A549 (cell line): ENCODE measurements at regions not wholly inside any gene's neighbourhood (a gene's known extent, or its start where the extent isn't known, plus 50 kb on each side); places are given as distances from the start of the nearest gene placed in this dataset.
A peak's percentile ranks its signal among the peaks of the same experiment; 100 is the strongest.

Experiments used
- ATAC-seq, 2 experiments: fragments of 200-7000 bp in 1 of 2; fragments of >200 bp in 1 of 2; cut with Nextera tagmentation in 1 of 2; cut with Tn5 transposase in 1 of 2; 3 replicates each; pipeline versions ENCODE4 v1.8.0 to v1.9.1; 2018 to 2020; ENCODE audit warnings: mild to moderate bottlenecking in 1 of 2, moderate library complexity in 1 of 2
- CTCF ChIA-PET: fragments of 300-600 bp; sonication (Branson Sonifier 250); formaldehyde crosslinking; extraction: SDS; loops from one replicate; lab custom pipeline; 2021; ENCODE audit warnings: antibody characterized with exemption, inconsistent platforms; lab: Yijun Ruan, JAX
- POLR2A ChIA-PET: fragments of 350-600 bp; formaldehyde crosslinking; extraction: SDS; loops from one replicate; lab custom pipeline; 2021; ENCODE audit warnings: antibody characterized with exemption, inconsistent platforms; lab: Yijun Ruan, JAX
- DNase-seq, 2 experiments: peaks; one replicate each; pipeline versions ENCODE4 v3.0.0 to v3.0.0-alpha.2; 2011 to 2016; ENCODE audit warnings: low read depth in 1 of 2, low spot score in 1 of 2
- FAIRE-seq: peaks from 2 replicates; lab custom pipeline; 2011; peaks lifted over from hg19 to GRCh38; lab: Jason Lieb, UNC
- H3K27ac ChIP-seq, 2 experiments: fragments of >200 bp; sonication (Bioruptor Twin); formaldehyde crosslinking; 3 replicates each; pipeline ENCODE4 v1.5.1; 2016 to 2017
- H3K4me1 ChIP-seq: fragments of >200 bp; sonication (Bioruptor Twin); formaldehyde crosslinking; 3 replicates; pipeline ENCODE4 v1.6.1; 2016
- H3K4me2 ChIP-seq: fragments of >200 bp; sonication (Bioruptor Twin); formaldehyde crosslinking; 3 replicates; pipeline ENCODE4 v1.6.1; 2016
- H3K4me3 ChIP-seq: fragments of >200 bp; sonication (Bioruptor Twin); formaldehyde crosslinking; 3 replicates; pipeline ENCODE4 v1.5.1; 2016
- H3K9me3 ChIP-seq: fragments of >200 bp; sonication (Bioruptor Twin); formaldehyde crosslinking; 3 replicates; pipeline ENCODE4 v1.6.1; 2016
- ATOH8 ChIP-seq: fragments of 250-450 bp; sonication (Bioruptor Pico); IDR thresholded peaks from 2 replicates; pipeline ENCODE4 v1.5.0; 2020; ENCODE audit warnings: low read depth, mild to moderate bottlenecking, moderate library complexity
- CBX2 ChIP-seq: fragments of 200-600 bp; sonication (generic); IDR thresholded peaks from 2 replicates; pipeline ENCODE4 v1.6.1; 2016; ENCODE audit warnings: low read depth, mild to moderate bottlenecking, borderline replicate concordance
- CHD2 ChIP-seq: fragments of 150-350 bp; IDR thresholded peaks from 2 replicates; pipeline ENCODE4 v1.6.1; 2014; ENCODE audit warnings: low read length; ENCODE audit not compliant: partially characterized antibody
- CHD4 ChIP-seq: fragments of 200-600 bp; sonication (generic); IDR thresholded peaks from 2 replicates; pipeline ENCODE4 v1.6.1; 2016; ENCODE audit warnings: antibody characterized with exemption, mild to moderate bottlenecking, borderline replicate concordance
- E2F6 ChIP-seq: IDR thresholded peaks from 2 replicates; pipeline ENCODE4 v1.6.1; 2012; ENCODE audit warnings: low read depth, borderline replicate concordance
- ESRRA ChIP-seq: fragments of 150-350 bp; IDR thresholded peaks from 2 replicates; pipeline ENCODE4 v1.6.1; 2014; ENCODE audit warnings: mild to moderate bottlenecking, low read length, borderline replicate concordance
- FOXS1 ChIP-seq: fragments of 250-450 bp; sonication (Bioruptor Pico); IDR thresholded peaks from 2 replicates; pipeline ENCODE4 v1.5.0; 2020; ENCODE audit warnings: mild to moderate bottlenecking, moderate library complexity
- GATA3 ChIP-seq: IDR thresholded peaks from 2 replicates; pipeline ENCODE4 v1.6.1; 2012; ENCODE audit warnings: borderline replicate concordance
- HDAC2 ChIP-seq: fragments of 200-600 bp; sonication (generic); IDR thresholded peaks from 2 replicates; pipeline ENCODE4 v1.6.1; 2016
- HES2 ChIP-seq: fragments of >200 bp; sonication (Bioruptor Twin); formaldehyde crosslinking; IDR thresholded peaks from 2 replicates; pipeline ENCODE4 v1.6.1; 2016
- HEYL ChIP-seq: fragments of 250-450 bp; sonication (Bioruptor Pico); IDR thresholded peaks from 2 replicates; pipeline ENCODE4 v1.8.0; 2021; ENCODE audit warnings: mild to moderate bottlenecking, moderate library complexity
- HOXB13 ChIP-seq: fragments of 250-450 bp; sonication (Bioruptor Pico); IDR thresholded peaks from 2 replicates; pipeline ENCODE4 v1.5.0; 2020; ENCODE audit warnings: low read depth, mild to moderate bottlenecking, moderate library complexity
- HOXB5 ChIP-seq: fragments of 250-450 bp; sonication (Bioruptor Pico); IDR thresholded peaks from 2 replicates; pipeline ENCODE4 v1.5.0; 2020; ENCODE audit warnings: mild to moderate bottlenecking, moderate library complexity
- JUN ChIP-seq, 2 experiments: fragments of >200 bp; sonication (Bioruptor Twin); formaldehyde crosslinking; IDR thresholded peaks; 2 replicates in 1 of 2; 3 replicates in 1 of 2; pipeline ENCODE4 v1.6.1; 2016 to 2017
- JUNB ChIP-seq: fragments of >200 bp; sonication (Bioruptor Twin); formaldehyde crosslinking; IDR thresholded peaks from 2 replicates; pipeline ENCODE4 v1.6.1; 2016
- KDM1A ChIP-seq: fragments of 200-600 bp; sonication (generic); IDR thresholded peaks from 2 replicates; pipeline ENCODE4 v1.6.1; 2016; ENCODE audit warnings: low read depth, mild to moderate bottlenecking
- PBX3 ChIP-seq: IDR thresholded peaks from 2 replicates; pipeline ENCODE4 v1.6.1; 2012
- RARB ChIP-seq: fragments of 250-450 bp; sonication (Bioruptor Pico); IDR thresholded peaks from 2 replicates; pipeline ENCODE4 v1.8.0; 2021; ENCODE audit warnings: mild to moderate bottlenecking, moderate library complexity
- REST ChIP-seq: fragments of 200-600 bp; sonication (generic); IDR thresholded peaks from 2 replicates; pipeline ENCODE4 v1.6.1; 2016; ENCODE audit warnings: antibody characterized with exemption, mild to moderate bottlenecking, moderate library complexity
- SMC3 ChIP-seq: fragments of >200 bp; sonication (Bioruptor Twin); formaldehyde crosslinking; IDR thresholded peaks from 3 replicates; pipeline ENCODE4 v1.6.1; 2018; ENCODE audit warnings: inconsistent platforms
- SREBF2 ChIP-seq: fragments of 450-650 bp; IDR thresholded peaks from 2 replicates; pipeline ENCODE4 v1.6.1; 2014; ENCODE audit warnings: mild to moderate bottlenecking, moderate library complexity
- WGBS: methylation state at CpG from one replicate; pipeline ENCODE4 v1.1.6; 2017; ENCODE audit errors: missing lambda C conversion rate; 5-methylcytosine and 5-hydroxymethylcytosine counted together
- TF ChIP-seq, protein P1 (sequence below): fragments of 450-650 bp; IDR thresholded peaks from 2 replicates; pipeline ENCODE4 v1.6.1; 2014; ENCODE audit warnings: antibody characterized with exemption
- TF ChIP-seq, protein P2 (sequence below): fragments of 150-350 bp; IDR thresholded peaks from 2 replicates; pipeline ENCODE4 v1.6.1; 2014; ENCODE audit warnings: low read depth, mild to moderate bottlenecking, low read length
- TF ChIP-seq, protein P3 (sequence below): fragments of >200 bp; sonication (Bioruptor Twin); formaldehyde crosslinking; IDR thresholded peaks from 3 replicates; pipeline ENCODE4 v1.5.1; 2016
- TF ChIP-seq, protein P4 (sequence below): IDR thresholded peaks from 2 replicates; pipeline ENCODE4 v1.6.1; 2012

DNA sequence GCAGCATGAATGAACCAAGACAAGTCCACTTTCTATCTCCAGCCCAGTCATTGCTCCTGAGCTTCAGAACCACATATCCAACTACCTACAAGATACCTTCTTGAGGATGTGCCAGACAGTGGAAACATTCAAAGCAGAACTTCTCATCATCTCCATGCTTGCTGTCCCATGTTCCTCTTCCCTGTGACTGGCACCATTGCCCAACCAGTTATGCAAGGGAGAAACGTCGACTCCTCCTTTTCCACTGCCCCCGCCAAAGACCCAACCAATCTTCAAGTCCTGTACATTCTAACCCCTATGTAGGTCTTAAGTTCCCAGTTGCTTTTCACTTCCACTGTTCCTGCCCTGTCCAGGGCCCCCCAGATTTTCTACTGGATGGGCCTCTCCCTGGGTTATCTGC is 225.7 kb downstream of the RPS24 start:
- ATAC-seq (no peak), DNase-seq (no peak), FAIRE-seq (no peak)
- Histone ChIP-seq H3K4me1 (peaks cover 42% of the 10 kb centered on the region), H3K4me3 (no peak overlapping the region), H3K27ac (peak overlapping the region; percentile 41 to 94), H3K9me3 (peaks cover 31% of the 10 kb centered on the region), H3K4me2 (no peak overlapping the region)
- ChIA-PET CTCF (no interaction called here), POLR2A (no interaction called here)
- no peak for TF ChIP-seq PBX3
- TF ChIP-seq CBX2, result no peak
- no peak for TF ChIP-seq HOXB13
- TF ChIP-seq FOXS1, result no peak
- TF ChIP-seq, protein P1, sequence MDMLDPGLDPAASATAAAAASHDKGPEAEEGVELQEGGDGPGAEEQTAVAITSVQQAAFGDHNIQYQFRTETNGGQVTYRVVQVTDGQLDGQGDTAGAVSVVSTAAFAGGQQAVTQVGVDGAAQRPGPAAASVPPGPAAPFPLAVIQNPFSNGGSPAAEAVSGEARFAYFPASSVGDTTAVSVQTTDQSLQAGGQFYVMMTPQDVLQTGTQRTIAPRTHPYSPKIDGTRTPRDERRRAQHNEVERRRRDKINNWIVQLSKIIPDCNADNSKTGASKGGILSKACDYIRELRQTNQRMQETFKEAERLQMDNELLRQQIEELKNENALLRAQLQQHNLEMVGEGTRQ, result no peak
- TF ChIP-seq RARB (CRISPR knock-in tag), result no peak
- no peak for TF ChIP-seq HES2
- no peak for TF ChIP-seq GATA3
- TF ChIP-seq, protein P2, sequence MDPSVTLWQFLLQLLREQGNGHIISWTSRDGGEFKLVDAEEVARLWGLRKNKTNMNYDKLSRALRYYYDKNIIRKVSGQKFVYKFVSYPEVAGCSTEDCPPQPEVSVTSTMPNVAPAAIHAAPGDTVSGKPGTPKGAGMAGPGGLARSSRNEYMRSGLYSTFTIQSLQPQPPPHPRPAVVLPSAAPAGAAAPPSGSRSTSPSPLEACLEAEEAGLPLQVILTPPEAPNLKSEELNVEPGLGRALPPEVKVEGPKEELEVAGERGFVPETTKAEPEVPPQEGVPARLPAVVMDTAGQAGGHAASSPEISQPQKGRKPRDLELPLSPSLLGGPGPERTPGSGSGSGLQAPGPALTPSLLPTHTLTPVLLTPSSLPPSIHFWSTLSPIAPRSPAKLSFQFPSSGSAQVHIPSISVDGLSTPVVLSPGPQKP, result no peak
- TF ChIP-seq ESRRA, result no peak
- TF ChIP-seq CHD2, result no peak
- no peak for TF ChIP-seq SREBF2
- TF ChIP-seq SMC3, result no peak
- no peak for TF ChIP-seq E2F6
- no peak for TF ChIP-seq JUNB
- WGBS, result 96% methylated on average over 3 of the region's 3 CpGs

DNA sequence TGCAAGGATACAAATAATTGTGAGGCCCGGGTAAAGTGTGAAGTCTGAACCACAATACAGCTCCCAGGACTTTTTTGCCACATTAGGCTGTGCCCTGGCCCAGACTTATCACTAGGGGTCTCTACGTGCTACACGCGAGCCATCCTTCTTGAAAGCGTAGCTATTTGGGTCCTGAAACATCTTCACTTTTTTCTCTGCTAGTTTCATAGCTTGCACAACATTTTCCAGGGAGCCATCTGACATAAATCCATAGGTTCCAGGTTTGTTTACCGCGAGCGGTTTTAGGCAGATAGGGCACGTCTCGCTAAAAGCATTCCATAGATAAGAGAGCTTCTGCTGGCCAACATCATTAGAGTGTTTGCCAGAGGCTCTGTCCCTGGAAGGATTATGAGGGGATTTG is 226.5 kb downstream of the RPS24 start:
- TF ChIP-seq HOXB5 (CRISPR knock-in tag), result no peak
- no peak for TF ChIP-seq HDAC2
- no peak for TF ChIP-seq E2F6
- TF ChIP-seq REST, result no peak
- no peak for TF ChIP-seq ATOH8
- TF ChIP-seq, protein P3, sequence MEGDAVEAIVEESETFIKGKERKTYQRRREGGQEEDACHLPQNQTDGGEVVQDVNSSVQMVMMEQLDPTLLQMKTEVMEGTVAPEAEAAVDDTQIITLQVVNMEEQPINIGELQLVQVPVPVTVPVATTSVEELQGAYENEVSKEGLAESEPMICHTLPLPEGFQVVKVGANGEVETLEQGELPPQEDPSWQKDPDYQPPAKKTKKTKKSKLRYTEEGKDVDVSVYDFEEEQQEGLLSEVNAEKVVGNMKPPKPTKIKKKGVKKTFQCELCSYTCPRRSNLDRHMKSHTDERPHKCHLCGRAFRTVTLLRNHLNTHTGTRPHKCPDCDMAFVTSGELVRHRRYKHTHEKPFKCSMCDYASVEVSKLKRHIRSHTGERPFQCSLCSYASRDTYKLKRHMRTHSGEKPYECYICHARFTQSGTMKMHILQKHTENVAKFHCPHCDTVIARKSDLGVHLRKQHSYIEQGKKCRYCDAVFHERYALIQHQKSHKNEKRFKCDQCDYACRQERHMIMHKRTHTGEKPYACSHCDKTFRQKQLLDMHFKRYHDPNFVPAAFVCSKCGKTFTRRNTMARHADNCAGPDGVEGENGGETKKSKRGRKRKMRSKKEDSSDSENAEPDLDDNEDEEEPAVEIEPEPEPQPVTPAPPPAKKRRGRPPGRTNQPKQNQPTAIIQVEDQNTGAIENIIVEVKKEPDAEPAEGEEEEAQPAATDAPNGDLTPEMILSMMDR, result no peak
- no peak for TF ChIP-seq KDM1A
- no peak for TF ChIP-seq JUN (IDR thresholded peaks at IDR 0.05)
- no peak for TF ChIP-seq HEYL (CRISPR knock-in tag)
- TF ChIP-seq, protein P2, result no peak
- TF ChIP-seq, protein P4, sequence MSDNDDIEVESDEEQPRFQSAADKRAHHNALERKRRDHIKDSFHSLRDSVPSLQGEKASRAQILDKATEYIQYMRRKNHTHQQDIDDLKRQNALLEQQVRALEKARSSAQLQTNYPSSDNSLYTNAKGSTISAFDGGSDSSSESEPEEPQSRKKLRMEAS, result no peak
- TF ChIP-seq CHD4, result no peak
- POLR2A ChIA-PET, result no interaction called here

More for the DNA sequence above, 226.5 kb downstream of the RPS24 start:
- H3K4me3 ChIP-seq, result no peak overlapping the region
- FAIRE-seq (no peak), ATAC-seq (no peak), DNase-seq (no peak)
- peaks cover 24% of the 10 kb centered on the region for H3K9me3 ChIP-seq
- 95% methylated on average over 10 of the region's 10 CpGs for WGBS
- CTCF ChIA-PET, result interaction anchor here (1.2 to 2.0 kb wide), 3 partner anchors 10 to 43 kb away, joined by 3 to 6 read pairs (median 3); no protein-coding TSS in a partner anchor
- H3K4me1 ChIP-seq, result peaks cover 37% of the 10 kb centered on the region
- no peak overlapping the region for H3K4me2 ChIP-seq
- peak overlapping the region; percentile 76 to 94; a peak in 4 of 6 replicates for H3K27ac ChIP-seq
